GM19328 (cell line): ENCODE measurements at regions not wholly inside any gene's neighbourhood (a gene's known extent, or its start where the extent isn't known, plus 50 kb on each side); places are given as distances from the start of the nearest gene placed in this dataset.
"Not testable (repeated sequence)": the region's sequence is repeated elsewhere in the genome, so short reads cannot be mapped to it uniquely, and the experiment has no call there.

Source experiments
- ATAC-seq: cut with Tn5 transposase; IDR thresholded peaks from one replicate; pipeline ENCODE4 v1.9.1; 2021; ENCODE audit warnings: mild to moderate bottlenecking, moderate library complexity; ENCODE audit not compliant: unreplicated experiment

DNA sequence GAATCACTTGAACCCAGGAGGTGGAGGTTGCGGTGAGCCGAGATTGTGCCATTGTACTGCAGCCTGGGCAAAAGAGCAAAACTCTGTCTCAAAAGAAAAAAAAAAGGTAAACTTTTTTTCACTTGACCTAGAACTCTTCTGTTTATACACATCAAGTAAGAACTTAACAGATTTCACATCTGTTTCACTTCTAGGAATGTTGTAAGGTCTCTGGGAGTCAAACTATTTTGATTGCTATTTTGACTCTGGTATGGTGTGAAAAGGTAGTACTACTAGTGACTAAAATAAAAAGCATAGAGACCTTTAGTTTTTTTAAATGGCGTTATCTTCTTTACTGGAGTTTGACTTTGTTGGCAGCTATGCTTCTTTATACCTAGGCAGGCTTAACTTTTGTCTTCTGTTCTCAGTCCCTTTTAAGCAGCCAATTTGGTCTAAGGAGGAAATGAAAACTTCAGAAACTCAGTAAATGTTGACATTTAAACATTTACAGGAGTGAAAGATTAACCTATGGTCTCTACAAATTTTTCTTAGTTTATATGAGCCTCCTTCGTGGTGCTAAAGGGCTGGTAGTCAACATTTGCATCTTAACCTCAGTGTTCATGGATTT is 84.7 kb downstream of the METTL2B start:
- not testable (repeated sequence) for ATAC-seq

DNA sequence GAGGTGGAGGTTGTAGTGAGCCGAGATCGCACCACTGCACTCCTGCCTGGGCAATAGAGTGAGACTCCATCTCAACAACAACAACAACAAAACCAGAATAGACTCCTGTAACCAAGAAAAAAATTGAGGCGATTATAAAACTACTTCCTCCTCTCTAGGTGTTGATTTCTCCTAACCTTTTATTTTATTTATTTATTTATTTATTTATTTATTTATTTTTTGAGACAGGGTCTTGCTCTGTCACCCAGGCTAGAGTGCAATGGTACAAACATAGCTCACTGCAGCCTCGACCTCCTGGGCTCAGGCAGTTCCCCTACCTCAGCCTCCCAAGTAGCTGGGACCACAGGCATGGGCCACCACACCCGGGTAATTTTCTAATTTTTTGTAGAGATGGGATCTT is 86.2 kb downstream of the METTL2B start:
- ATAC-seq, result not testable (repeated sequence)

DNA sequence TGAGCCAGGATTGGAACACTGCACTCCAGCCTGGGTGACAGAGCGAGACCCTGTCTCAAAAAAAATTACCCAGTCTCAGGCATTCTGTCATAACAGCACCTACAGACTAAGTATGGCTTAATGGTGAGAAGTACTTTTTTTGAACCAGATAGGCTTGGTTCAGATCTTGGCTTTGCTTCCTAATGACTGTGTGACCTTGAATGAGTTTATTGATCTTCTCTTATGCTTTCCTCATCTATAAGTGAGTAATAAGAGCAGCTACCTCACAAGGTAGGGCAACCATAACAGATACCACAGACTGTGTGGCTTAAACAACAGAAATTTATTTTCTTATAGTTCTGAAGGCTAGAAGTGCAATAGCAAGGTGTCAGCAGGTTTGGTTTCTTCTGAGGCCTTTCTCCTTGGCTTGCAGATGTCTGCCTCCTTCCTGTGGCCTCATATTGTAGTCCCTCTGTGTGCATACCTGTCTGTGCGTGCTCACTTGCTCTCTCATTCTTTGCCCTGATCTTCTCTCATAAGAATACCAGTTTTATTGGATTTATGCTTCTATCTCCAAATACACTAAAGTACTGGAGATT is 87.7 kb downstream of the METTL2B start:
- ATAC-seq, result not testable (repeated sequence)

DNA sequence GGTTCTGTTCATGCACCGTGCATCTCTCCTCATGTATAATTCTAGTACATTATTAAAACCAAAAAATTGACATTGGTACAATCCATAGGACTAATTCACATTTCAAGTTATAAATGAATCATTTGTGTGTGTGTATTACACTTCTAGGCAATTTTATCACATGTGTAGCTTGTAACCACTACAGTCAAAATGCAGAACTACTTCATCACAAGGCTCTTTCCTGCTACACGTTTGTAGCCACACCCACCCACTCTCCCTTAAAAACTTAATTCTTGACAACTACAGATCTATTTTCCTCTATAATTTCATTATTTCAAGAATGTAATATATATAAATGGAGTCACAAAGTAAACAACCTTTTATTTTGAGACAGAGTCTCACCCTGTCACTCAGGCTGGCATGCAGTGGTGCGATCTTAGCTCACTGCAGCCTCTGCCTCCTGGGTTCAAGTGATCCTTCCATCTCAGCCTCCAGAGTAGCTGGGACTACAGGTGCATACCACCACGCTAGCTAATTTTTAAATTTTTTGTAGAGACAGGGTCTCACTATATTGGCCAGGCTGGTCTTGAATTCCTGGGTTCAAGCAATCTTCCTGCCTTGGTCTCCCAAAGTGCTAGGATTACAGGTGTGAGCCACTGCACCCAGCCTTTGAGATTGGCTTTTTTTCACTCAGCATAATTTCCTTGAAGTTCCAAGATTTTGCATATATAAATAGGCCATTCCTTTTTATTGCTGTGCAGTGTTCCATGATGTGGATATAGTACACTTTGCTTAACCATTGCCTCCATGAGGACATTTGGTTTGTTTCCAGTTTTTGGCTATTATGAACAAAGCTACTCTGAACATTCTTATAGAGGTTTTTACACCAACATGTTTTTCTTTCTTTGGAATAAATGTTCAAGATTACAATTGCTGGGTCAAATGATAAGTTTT is 88.7 kb downstream of the METTL2B start:
- ATAC-seq, result not testable (repeated sequence)

- ATAC-seq, result not testable (repeated sequence)
These were observed 96.8 kb upstream of the GARIN1A start for GRCh38 chr7:128575277-128575676.

GRCh38 chr7:128576953-128577352 is 95.1 kb upstream of the GARIN1A start:
- ATAC-seq, result not testable (repeated sequence)

- not testable (repeated sequence) for ATAC-seq
These were observed 92.2 kb upstream of the GARIN1A start for GRCh38 chr7:128579843-128580242.

- ATAC-seq, result not testable (repeated sequence)
These were observed 91.0 kb upstream of the GARIN1A start for GRCh38 chr7:128581100-128581499.

GRCh38 chr7:128581825-128582561 is 90.1 kb upstream of the GARIN1A start:
- ATAC-seq, result not testable (repeated sequence)

DNA sequence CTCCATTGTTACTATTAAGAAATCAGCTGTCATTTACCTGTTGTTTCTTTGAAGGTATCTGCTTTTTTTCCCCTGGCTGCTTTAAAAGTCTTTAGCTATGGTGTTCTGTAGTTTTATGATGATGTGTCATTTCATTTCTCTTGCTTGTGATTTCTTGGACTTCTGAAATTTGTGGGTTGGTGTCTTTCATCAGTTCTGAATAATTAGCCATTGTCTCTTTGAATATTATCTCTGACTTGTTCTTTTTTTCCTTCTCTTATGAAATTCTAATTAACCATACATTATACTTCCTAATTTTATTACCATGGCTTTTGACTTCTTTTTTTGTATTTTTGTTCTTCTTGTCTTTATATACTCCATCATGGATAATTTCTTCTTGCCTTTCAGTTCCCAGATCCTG is 85.4 kb upstream of the GARIN1A start:
- ATAC-seq, result not testable (repeated sequence)

GRCh38 chr7:128591705-128592104 is 80.4 kb upstream of the GARIN1A start:
- ATAC-seq, result no peak

GRCh38 chr7:128592209-128592608 is 79.9 kb upstream of the GARIN1A start:
- not testable (repeated sequence) for ATAC-seq

DNA sequence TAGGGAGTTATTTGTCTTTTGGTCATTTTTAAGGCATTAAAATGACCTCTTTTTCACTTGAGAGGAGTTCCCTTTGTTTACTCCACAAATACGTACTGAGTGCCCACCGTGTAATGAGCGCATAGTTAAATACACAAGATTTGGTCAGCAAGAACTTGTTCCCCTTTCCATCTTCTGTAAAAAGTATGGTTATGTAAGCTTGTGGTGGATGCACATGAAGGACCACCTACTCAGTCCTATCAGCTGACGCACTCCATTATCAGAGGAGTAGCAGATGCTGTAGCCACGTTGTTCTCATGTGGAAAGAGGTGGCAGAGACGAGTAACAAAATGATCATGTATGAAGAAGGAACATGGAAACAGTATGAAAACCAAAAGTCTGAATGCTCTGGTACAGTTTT is 78.0 kb upstream of the GARIN1A start:
- not testable (repeated sequence) for ATAC-seq

- ATAC-seq, result not testable (repeated sequence)
These were observed 75.6 kb upstream of the GARIN1A start for GRCh38 chr7:128596336-128597128.

DNA sequence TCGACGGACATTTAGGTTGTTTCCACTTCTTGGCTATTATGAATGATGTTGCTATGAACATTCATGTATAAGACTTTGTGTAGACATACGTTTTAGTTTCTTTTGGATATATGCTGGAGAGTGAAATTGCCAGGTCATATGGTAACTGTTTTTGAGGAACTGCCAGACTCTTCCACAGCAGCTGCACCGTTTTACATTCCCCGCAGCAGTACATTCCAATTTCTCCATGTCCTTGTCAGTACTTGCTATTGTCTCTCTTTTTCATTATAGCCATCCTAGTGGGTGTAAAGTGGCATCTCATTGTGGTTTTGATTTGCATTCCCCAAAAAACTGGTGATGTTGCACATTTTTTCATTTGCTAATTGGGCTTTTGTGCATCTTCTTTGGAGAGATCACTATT is 73.1 kb upstream of the GARIN1A start:
- not testable (repeated sequence) for ATAC-seq

- peak; percentile 70 for ATAC-seq
These were observed 63.2 kb upstream of the GARIN1A start for GRCh38 chr7:128608678-128609421.

- not testable (repeated sequence) for ATAC-seq
These were observed 58.7 kb upstream of the GARIN1A start for GRCh38 chr7:128613366-128613765.

DNA sequence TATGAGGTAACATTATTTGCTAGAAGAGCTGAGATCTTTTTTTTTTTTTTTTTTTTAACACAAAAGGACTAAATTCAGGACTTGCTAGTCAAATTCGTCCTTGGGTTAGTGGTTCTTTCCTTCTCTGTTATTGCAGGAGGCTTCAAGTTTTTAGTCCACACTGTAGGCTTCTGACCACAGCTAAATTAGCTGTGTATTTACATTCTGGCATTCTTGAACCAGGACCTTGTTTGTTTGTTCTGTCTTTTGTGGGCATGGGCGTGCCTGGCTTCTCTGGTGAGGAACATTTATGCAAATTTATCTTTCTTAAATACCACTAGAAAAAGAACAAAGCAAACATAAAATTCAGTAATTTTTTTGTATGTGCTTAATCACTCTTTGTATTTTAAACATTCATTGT is 57.3 kb upstream of the GARIN1A start:
- not testable (repeated sequence) for ATAC-seq

DNA sequence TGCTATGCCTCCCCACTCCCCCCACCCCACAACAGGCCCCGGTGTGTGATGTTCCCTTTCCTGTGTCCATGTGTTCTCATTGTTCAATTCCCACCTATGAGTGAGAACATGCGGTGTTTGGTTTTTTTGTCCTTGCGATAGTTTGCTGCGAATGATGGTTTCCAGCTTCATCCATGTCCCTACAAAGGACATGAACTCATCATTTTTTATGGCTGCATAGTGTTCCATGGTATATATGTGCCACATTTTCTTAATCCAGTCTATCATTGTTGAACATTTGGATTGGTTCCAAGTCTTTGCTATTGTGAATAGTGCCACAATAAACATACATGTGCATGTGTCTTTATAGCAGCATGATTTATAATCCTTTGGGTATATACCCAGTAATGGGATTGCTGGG is 55.3 kb upstream of the GARIN1A start:
- ATAC-seq, result not testable (repeated sequence)
